ENCODE measurements at regions not wholly inside any gene's neighbourhood (a gene's known extent, or its start where the extent isn't known, plus 50 kb on each side); places are given as distances from the start of the nearest gene placed in this dataset.

- H3K4me1 ChIP-seq (ENCODE audit: insufficient read depth, low read length), result no peaks in the 10 kb centered on the region
- no peaks in the 10 kb centered on the region for H3K79me2 ChIP-seq (ENCODE audit: insufficient read depth, low read length)
- no peak overlapping the region for H3K27ac ChIP-seq (ENCODE audit: low read depth, low read length)
- H2AFZ ChIP-seq (ENCODE audit: low read length), result no peak overlapping the region
- H4K20me1 ChIP-seq (ENCODE audit: insufficient read depth, low read length), result no peaks in the 10 kb centered on the region
- no peaks in the 10 kb centered on the region for H3K9me3 ChIP-seq (ENCODE audit: low read depth, low read length)
- H3K4me3 ChIP-seq (ENCODE audit: insufficient read depth, low read length), result no peak overlapping the region
- H3K27me3 ChIP-seq (ENCODE audit: insufficient read depth, low read length), result no peaks in the 10 kb centered on the region
- DNase-seq (ENCODE audit: insufficient read length, low spot score, missing footprints), result no peak
- no peaks in the 10 kb centered on the region for H3K36me3 ChIP-seq (ENCODE audit: insufficient read depth, low read length)
- no peak for TF ChIP-seq CTCF (IDR thresholded peaks at IDR 0.05; ENCODE audit: extremely low read depth, low read depth, low read length)
- H3K4me2 ChIP-seq (ENCODE audit: insufficient read depth, low read length), result no peak overlapping the region
Observed at GRCh38 chr1:58000821-58001220, 545.7 kb downstream of the OMA1 start.

DNA sequence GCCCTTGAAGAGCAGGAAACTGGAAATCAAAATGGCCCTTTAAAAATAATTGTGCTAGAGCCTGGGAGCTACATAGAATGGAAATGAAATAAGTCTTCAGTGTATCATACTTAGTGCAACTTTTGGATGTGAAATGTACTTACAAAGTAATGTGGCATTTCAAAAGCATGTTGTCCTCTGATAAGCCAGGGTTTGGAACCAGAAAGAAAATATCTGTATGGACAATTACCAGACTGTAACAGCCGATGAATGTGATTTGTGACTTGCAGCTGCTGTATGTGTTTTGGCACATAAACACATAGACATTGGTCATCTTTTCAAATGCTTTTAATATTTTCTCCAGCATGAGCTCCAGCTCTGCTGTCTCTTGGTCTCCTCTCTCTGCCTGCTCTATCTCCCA lies 546.4 kb downstream of the OMA1 start:
- Histone ChIP-seq H4K20me1 (ENCODE audit: insufficient read depth, low read length) (no peaks in the 10 kb centered on the region), H3K79me2 (ENCODE audit: insufficient read depth, low read length) (no peaks in the 10 kb centered on the region), H3K36me3 (ENCODE audit: insufficient read depth, low read length) (no peaks in the 10 kb centered on the region), H3K4me2 (ENCODE audit: insufficient read depth, low read length) (no peak overlapping the region), H3K4me3 (ENCODE audit: insufficient read depth, low read length) (no peak overlapping the region), H3K4me1 (ENCODE audit: insufficient read depth, low read length) (no peaks in the 10 kb centered on the region), H3K9me3 (ENCODE audit: low read depth, low read length) (no peaks in the 10 kb centered on the region), H2AFZ (ENCODE audit: low read length) (no peak overlapping the region), H3K27ac (ENCODE audit: low read depth, low read length) (no peak overlapping the region), H3K27me3 (ENCODE audit: insufficient read depth, low read length) (no peaks in the 10 kb centered on the region)
- no peak for TF ChIP-seq CTCF (IDR thresholded peaks at IDR 0.05; ENCODE audit: extremely low read depth, low read depth, low read length)
- no peak for DNase-seq (ENCODE audit: insufficient read length, low spot score, missing footprints)

GRCh38 chr1:57996400-57996799 lies 550.1 kb downstream of the OMA1 start:
- no peak overlapping the region for H3K27ac ChIP-seq (ENCODE audit: low read depth, low read length)
- no peaks in the 10 kb centered on the region for H3K27me3 ChIP-seq (ENCODE audit: insufficient read depth, low read length)
- no peaks in the 10 kb centered on the region for H4K20me1 ChIP-seq (ENCODE audit: insufficient read depth, low read length)
- no peak overlapping the region for H3K4me3 ChIP-seq (ENCODE audit: insufficient read depth, low read length)
- no peaks in the 10 kb centered on the region for H3K9me3 ChIP-seq (ENCODE audit: low read depth, low read length)
- no peaks in the 10 kb centered on the region for H3K36me3 ChIP-seq (ENCODE audit: insufficient read depth, low read length)
- no peak for DNase-seq (ENCODE audit: insufficient read length, low spot score, missing footprints)
- no peak overlapping the region for H3K4me2 ChIP-seq (ENCODE audit: insufficient read depth, low read length)
- TF ChIP-seq CTCF (IDR thresholded peaks at IDR 0.05; ENCODE audit: extremely low read depth, low read depth, low read length), result no peak
- H3K4me1 ChIP-seq (ENCODE audit: insufficient read depth, low read length), result no peaks in the 10 kb centered on the region
- H3K79me2 ChIP-seq (ENCODE audit: insufficient read depth, low read length), result no peaks in the 10 kb centered on the region
- no peak overlapping the region for H2AFZ ChIP-seq (ENCODE audit: low read length)

DNA sequence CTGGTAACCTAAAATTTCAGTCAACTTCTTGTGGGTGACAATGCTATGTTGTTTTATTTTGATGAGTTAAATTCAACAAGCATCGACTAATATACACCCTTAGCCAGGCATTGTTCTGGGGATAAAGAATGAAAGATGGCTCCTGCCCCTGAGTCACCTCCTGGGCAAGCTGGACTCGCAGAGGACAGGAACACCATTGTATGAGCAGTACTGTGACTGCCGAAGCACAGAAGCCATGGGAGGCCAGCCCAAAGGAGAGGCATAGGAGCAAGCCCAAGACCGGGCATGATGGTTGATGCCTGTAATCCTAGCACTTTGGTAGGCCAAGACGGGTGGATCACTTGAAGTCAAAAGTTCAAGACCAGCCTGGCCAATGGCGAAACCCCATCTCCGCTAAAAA lies 555.2 kb downstream of the OMA1 start:
- no peaks in the 10 kb centered on the region for H3K27me3 ChIP-seq (ENCODE audit: insufficient read depth, low read length)
- no peaks in the 10 kb centered on the region for H3K4me1 ChIP-seq (ENCODE audit: insufficient read depth, low read length)
- H3K4me2 ChIP-seq (ENCODE audit: insufficient read depth, low read length), result no peak overlapping the region
- no peak overlapping the region for H3K4me3 ChIP-seq (ENCODE audit: insufficient read depth, low read length)
- no peak for TF ChIP-seq CTCF (IDR thresholded peaks at IDR 0.05; ENCODE audit: extremely low read depth, low read depth, low read length)
- H2AFZ ChIP-seq (ENCODE audit: low read length), result no peak overlapping the region
- no peaks in the 10 kb centered on the region for H3K9me3 ChIP-seq (ENCODE audit: low read depth, low read length)
- no peak for DNase-seq (ENCODE audit: insufficient read length, low spot score, missing footprints)
- H3K79me2 ChIP-seq (ENCODE audit: insufficient read depth, low read length), result no peaks in the 10 kb centered on the region
- H4K20me1 ChIP-seq (ENCODE audit: insufficient read depth, low read length), result no peaks in the 10 kb centered on the region
- no peaks in the 10 kb centered on the region for H3K36me3 ChIP-seq (ENCODE audit: insufficient read depth, low read length)
- H3K27ac ChIP-seq (ENCODE audit: low read depth, low read length), result no peak overlapping the region
